GM19468 (cell line): ENCODE measurements at regions not wholly inside any gene's neighbourhood (a gene's known extent, or its start where the extent isn't known, plus 50 kb on each side); places are given as distances from the start of the nearest gene placed in this dataset.
"Not testable (repeated sequence)": the region's sequence is repeated elsewhere in the genome, so short reads cannot be mapped to it uniquely, and the experiment has no call there.

Experiments used
- ATAC-seq: cut with Tn5 transposase; IDR thresholded peaks from one replicate; pipeline ENCODE4 v1.9.1; 2021; ENCODE audit warnings: mild to moderate bottlenecking, moderate library complexity, moderate number of reproducible peaks; ENCODE audit not compliant: unreplicated experiment; ENCODE audit errors: extremely low read depth

DNA sequence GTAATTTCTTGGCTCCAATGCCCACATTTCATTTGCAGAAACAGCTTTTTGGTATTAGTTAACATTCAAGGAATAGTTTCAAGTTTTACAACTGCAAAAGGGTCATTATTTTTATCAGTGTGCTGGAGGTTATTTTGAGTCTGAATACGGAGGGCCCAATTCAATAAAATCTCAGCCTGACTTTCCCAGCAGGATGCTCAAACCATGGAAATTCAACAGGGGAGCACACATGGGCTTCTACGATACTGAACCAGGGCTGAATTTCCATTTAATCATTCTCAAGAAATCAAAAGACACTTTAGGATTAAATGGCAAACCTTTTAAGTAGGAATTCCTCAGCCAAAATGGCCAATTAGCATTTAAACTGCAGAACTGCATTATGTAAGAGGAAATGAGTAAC, 700.9 kb upstream of the ANKRD30A start:
- no peak for ATAC-seq

DNA sequence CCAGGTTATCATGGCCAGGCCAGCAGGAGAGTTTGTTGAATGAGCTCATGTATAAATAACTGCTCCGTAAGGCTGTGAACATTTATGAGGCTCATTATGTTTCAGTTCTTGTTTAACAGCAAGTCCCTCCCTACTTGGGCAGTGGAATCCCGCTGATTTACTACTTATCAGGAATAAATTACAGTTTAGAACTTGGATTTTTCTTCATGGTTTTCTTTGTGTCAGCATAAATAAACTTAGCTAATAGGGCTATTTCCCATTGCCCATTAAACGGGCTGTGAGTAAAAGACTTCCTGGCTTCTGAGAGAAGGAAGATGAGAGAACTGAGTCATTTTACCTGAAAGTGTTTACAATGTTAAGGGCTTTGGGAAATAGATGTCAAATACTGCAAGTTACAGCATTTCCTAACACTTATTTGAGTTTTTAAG, 701.6 kb upstream of the ANKRD30A start:
- no peak for ATAC-seq

DNA sequence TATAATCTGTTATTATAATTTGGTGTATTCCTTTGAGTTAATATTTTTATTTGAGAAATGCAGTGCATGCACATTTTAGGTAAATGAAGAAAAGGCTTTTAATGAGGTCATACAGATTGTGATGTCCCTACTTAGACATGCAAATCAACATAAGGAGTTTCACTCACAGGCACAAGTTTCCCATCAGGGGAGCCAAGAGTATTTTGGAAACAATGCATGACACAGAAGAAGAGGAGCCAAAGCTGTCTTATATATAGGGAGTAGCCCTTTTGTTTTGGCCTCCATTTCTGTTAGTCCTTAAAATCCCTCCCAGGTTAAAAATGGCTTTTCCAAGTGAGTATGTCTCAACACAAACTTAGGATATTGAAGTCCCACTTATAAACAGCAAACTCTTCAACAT, 703.4 kb upstream of the ANKRD30A start:
- no peak for ATAC-seq

DNA sequence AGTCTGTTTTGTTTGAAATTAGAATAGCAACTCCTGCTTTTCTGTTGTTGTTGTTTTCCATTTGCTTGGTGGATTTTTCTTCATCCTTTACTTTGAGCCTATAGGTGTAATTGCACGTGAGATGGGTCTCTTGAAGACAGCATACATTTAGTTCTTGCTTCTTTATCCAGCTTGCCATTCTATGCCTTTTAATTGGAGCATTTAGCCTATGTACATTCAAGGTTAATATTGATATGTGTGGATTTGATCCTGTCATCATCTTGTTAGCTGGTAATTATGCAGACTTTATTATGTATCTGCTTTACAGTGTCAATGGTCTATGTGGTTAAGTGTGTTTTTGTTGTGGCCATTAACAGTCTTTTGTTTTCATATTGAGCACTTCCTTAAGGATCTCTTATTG, 708.9 kb upstream of the ANKRD30A start:
- ATAC-seq, result no peak

DNA sequence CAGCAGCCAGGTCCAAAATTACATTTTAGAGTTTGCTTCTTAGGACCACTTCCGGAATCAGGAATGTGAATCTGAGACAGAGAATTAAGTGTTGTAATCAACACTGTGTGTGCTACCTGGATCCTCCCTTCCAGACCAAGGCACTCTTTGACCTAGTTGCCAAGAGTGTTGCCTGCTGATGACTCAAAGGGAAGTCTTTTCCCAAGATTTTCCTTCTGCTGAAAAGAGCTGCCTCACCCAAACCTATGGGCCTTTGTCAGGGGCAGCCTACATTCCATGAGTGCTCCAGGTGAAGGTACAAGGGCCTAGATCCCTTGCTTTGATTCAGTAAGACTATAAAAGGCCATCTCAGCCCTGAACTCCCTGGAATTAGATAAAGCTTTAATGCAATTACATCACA, 712.5 kb upstream of the ANKRD30A start:
- ATAC-seq, result no peak

DNA sequence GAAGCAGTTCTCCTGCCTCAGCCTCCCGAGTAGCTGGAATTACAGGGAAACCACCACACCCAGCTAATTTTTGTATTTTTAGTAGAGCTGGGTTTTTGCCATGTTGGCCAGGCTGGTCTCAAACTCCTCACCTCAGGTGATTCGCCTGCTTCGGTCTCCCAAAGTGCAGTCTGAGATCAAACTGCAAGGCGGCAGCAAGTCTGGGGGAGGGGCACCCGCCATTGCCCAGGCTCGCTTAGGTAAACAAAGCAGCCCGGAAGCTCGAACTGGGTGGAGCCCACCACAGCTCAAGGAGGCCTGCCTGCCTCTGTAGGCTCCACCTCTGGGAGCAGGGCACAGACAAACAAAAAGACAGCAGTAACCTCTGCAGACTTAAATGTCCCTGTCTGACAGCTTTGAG, 725.2 kb upstream of the ANKRD30A start:
- ATAC-seq, result not testable (repeated sequence)

DNA sequence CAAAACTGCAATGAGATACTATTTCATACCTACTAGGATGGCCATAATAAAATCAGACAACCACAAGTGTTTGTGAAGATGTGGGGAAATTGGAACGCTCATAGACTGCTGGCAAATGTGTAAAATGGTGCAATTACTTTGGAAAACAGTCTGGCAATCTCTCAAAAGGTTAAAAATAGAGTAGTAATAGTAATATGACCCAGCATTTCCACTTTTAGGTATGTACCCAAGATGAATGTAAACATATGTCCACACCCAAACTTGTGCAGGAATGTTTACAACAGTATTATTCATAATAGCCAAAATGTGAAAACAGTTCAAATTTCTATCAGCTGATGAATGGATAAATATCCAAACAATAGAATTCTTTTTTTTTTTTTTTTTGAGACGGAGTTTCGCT, 731.6 kb upstream of the ANKRD30A start:
- no peak for ATAC-seq

DNA sequence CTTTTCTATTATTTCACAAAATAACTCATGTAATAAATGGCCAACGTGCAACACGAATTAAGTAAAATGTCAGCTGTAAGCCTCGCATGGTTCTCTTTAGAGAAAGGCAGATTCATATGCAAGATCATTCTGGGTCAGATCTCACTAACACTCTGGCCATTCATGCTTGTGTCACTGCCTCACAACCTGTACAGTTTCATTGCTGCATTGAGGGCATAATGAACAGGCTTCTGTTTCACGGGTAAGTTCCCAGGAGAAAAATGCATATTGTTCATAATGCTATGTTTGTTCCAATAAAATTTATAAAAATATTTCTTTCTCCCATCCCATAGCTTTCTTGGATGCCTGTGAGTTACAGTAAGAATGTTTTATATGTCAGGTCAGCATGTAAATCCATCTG, 734.0 kb upstream of the ANKRD30A start:
- no peak for ATAC-seq

DNA sequence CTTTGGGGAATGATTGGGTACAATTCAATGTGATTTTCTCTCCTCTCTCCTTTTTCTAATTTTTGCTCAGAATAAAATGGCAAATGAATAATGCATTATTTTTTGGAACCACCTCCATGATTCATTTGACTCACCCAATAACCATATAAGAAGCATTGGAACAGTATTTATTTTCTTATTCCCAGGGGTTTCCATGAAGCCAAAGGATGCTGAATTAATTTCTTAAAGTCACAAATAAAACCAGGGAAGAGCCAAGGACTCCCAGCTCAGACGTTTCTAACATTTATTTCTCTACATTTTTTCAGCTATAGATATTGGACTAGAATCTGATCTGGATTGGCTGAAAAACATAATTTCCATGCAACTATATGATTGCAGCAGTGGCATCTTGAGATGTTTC, 735.2 kb upstream of the ANKRD30A start:
- ATAC-seq, result no peak

DNA sequence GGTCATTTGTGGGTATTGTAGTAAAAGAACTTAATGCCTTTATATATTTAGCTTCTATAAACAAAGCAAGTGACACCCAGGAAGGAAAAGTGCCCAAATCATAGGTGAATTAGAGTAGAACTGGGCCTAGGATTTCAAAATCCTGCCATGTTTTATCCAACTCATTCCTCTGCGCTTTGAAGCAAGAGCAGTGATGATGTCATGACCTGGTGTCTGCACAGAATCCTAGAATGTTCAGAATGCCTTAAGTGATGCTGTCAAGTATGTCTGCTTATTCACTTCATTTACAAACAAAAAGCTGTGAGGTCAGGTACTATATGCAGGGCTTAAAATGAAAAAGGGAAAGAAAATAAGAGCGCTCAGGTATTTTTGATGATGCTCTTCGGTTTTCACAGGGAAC, 737.2 kb upstream of the ANKRD30A start:
- ATAC-seq, result no peak

DNA sequence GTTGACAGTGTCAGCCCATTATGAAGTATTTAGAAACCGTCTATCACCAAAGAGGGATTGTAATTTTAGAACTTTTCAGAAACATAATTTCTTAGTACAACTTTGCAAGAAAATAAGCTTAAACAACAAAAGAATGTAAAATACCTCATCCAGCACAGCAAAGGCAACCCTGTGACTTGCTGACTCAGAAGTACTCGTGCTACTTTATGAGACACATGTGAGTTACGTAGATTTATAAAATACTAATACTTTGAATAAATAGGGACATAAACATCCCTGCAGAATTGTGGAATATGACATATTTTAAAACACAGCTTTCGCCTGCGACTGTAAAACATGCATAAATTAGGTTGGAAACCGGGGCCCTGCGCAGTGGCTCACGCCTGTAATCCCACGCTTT, 739.7 kb upstream of the ANKRD30A start:
- ATAC-seq, result no peak

DNA sequence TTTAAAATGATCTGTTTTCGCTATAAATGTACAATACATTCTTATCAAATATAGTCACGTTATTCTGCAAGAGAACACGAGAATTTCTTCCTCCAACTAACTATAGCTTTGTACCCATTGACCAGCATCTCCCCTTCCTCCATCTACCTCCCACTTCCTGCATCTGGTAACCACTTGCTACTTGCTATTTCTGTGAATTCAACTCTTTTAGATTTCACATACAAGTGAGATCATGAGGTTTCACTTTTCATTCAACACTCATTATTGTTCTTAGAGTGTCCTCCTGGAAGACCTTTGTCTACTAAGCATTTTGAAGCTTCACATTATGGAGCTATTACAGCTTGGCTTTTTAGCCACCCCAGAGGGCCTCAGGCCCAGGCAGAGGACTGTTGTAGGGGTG, 741.3 kb upstream of the FZD8 start:
- no peak for ATAC-seq

DNA sequence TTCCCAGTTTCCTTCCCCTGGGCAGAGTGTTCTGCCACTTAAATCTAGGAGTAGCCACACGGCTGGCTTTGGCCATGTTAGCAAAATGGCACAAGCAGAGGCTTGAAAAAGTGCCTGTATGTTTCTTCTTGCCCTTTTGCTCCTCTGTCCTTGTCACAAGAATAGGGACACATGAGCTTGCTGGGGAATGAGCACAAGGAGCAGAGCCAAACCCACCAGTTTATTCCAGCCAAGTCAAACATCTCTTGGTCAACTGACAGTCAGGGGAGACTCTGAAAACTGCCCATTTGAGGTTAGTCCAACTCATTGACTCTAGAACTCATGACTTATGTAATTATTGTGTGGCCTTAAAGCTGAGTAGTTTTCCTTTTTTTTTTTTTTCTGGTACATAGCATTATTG, 739.7 kb upstream of the FZD8 start:
- ATAC-seq, result no peak

DNA sequence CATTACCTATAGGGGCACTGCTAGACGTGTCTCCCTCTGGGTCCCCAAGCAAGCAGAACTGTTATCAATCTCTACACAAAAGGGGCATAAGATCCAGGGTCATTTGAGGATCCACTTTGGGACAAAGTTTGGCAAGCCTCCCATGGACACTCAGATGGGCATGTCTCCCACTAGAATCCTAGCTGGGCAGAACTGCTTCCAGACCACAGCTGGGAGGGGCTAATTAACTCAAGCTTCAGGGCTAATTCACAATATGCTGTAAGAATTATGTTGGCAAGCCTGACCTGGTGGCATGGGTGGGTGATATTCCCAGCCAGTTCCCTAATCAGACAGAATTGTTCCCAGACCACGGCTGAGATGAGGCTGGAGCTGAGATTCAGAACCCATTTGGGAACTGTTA, 738.4 kb upstream of the FZD8 start:
- no peak for ATAC-seq

DNA sequence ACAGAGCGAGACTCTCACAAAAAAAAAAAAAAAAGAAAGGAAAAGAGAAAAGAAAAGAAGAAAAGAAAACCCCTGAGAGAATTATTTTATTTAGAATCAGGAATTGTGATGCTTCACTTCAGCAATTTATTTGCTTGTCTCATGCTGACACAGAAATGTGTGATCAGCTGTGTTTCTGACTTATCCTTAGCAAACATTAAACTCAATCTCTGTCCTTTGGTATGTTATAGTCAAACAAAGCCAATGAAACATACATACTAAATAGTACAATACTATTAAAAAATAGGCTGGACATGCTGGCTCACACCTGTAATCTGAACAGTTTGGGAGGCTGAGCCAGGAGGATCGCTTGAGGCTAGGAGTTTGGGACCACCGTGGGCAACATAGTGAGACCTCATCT, 733.0 kb upstream of the FZD8 start:
- ATAC-seq, result no peak

DNA sequence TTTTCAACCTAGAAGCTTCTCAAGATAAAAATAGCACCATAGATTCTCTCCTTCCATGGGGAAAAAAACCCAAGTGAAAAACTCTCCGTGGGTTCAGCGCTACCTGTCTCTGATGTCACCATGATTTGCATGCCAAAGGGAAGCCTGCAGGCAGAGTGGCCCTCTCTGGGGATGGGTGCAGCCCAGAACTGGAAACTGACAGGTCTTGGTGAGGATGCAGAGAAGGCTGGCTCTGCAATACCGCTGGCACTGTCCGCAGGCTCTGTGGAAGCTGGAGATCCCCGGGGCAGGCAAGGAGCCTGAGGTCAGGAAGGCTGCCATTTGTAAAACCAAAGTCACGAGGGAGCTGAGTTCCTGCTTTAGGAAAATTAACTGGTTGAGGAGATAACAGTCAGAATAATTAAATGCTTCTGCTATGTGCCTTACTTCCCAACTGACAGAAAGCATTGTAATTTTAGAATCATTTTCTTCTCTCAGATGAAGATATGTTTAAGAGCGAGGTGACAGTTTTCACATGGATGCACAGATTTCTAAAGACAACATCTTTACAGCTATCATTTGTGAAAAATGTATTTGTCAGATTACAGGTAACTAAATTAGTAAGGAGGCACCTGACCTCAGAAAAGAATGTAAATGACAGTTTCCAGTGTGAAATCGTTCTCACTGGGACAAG, 731.5 kb upstream of the FZD8 start:
- ATAC-seq, result no peak

DNA sequence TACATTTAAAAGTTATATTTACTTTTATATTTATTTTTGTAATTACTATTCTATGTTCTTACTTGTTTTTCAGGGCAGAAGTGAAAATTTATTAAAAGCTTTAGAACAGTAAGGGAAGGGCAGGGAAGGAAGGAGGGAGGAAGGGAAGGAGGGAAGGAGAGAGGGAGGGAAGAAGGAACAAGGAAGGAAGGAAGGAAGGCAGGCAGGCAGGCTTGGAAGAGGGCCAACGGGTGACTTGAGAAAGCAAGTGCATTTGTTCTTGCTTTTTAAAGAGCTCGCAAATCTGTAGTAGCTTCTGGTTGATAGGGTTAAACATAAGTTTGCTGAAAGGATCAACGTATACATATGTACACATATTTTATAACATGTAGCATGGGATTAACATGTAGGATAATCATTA, 725.3 kb upstream of the FZD8 start:
- ATAC-seq, result no peak

DNA sequence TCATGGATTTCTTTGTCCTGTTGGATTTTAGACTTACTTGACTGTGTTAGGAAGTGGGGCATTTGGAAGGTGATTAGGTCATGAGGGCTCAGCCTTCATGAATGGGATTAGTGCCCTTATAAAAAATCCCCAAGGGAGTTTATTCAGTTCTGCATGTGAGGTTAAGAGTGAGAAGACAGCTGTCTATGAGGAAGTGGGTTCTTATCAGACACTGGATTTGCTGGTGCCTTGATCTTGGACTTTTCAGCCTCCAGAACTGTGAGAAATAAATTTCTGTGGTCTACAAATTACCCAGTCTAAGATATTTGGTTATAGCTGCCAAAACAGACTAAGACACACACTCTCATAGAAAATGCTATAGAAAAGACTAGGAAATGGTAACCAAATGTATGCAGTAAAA, 724.7 kb upstream of the FZD8 start:
- ATAC-seq, result no peak

DNA sequence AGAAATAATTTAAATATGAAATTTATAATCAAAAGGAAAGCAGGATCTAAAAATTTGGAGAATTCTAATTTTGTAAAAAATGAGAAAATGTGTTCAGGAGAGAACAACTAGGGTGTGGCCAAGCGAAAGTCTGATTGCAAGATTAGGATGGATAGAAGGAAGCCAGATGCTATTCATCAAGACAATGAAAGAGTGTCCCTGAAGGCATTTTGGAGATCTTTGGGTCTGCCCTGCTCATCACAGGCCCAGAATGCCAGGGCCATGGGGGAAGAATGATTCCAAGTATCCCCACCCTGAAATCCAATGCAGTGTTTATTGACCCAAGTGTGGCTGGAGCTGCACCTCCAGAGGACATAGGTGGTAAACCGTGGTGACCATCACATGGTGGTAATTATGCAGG, 724.0 kb upstream of the FZD8 start:
- ATAC-seq, result no peak

DNA sequence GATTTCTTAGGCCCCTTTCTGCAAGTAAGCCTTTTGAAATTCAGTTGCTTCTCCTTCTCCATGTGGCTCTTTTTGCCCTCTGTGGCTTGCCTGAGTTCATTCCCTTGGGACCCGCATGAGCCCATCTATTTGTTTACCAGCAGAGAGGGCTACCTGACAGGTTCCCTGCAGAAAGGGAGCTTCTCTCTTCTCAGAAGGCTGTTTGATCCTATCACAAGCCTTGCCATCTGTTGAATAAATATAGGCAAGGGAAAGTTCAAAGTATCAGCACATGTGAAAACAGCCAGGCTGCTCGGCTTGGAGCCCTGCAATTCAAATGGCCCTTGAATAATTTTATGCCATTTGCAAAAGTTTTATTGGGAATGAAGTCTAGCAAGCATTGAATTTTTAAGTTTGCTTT, 720.2 kb upstream of the FZD8 start:
- no peak for ATAC-seq

DNA sequence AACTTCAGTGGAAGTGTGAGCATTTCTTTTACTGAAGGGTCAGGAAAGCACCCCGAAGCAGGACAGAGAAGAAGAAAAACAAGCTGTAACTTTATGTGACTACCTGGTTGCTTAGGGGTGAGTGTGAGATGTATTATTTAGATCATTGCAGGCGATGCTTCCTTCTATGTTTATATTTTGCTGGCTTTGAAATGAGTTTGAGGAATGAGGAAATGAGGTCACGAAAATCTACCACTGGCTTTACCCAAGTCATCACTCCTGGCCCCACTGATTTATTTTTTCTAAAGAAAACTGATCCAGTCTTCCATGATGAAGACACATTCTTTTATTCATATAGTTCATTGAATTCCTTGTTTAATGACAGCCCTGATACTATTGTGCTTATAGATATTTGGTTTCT, 716.6 kb upstream of the FZD8 start:
- ATAC-seq, result no peak

DNA sequence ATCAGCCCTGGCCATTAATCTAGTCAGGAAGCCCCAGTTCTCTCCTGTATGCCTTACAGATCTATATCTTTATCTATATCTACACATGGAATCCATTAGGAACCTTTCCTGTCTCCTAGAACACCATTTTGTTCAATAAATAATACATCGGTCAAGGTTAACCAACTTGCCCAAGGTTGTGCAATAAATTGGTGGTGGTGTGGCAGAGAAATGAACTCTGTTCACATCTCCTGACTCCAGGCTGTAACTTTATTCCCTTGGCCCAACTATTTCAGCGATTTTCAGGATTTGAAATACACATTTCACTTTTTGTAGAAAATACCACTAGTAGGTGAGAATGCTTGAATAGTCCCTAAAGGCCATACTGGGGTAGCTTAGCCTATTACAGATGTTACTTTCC, 712.5 kb upstream of the FZD8 start:
- no peak for ATAC-seq

DNA sequence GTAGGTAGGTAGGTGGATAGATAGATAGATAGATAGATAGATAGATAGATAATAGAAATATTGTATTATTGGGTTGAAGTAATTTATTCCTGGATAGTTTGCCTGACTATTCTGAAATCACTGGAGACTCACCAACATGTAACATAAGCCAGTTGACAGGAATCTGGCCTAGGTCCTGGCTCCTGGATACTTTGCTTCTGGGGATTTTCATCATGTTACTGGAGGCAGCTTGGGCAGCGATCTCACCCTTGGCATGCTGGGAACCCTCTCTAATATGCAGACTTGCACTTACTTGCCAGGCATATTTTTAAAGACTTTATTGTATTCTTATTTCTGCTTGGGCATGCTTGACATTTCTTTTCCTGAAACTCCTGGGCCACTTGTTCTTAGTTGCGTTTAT, 709.1 kb upstream of the FZD8 start:
- no peak for ATAC-seq
